GM23248 (cell line): ENCODE measurements at regions not wholly inside any gene's neighbourhood (a gene's known extent, or its start where the extent isn't known, plus 50 kb on each side); places are given as distances from the start of the nearest gene placed in this dataset.
A peak's percentile ranks its signal among the peaks of the same experiment; 100 is the strongest.

Source experiments
- DNase-seq: peaks from one replicate; pipeline ENCODE4 v3.0.0-alpha.2; 2015
- H2AFZ ChIP-seq: fragments of 200-600 bp; sonication (generic); 2 replicates; pipeline ENCODE4 v1.6.1; 2016; ENCODE audit warnings: antibody characterized with exemption
- H3F3A ChIP-seq: fragments of 200-600 bp; sonication (generic); 2 replicates; pipeline ENCODE4 v1.6.1; 2016; ENCODE audit warnings: mild to moderate bottlenecking, antibody characterized with exemption, mixed run types; ENCODE audit not compliant: insufficient read depth
- H3K27ac ChIP-seq: fragments of 200-600 bp; sonication (generic); 2 replicates; pipeline ENCODE4 v1.5.1; 2016; ENCODE audit warnings: mild to moderate bottlenecking
- H3K27me3 ChIP-seq: fragments of 200-600 bp; sonication (generic); replicated peaks from 2 replicates; pipeline ENCODE4 v1.6.1; 2016; ENCODE audit warnings: mild to moderate bottlenecking; ENCODE audit not compliant: insufficient read depth
- H3K36me3 ChIP-seq: fragments of 200-600 bp; sonication (generic); 2 replicates; pipeline ENCODE4 v1.6.1; 2016; ENCODE audit warnings: low read depth, mild to moderate bottlenecking
- H3K4me1 ChIP-seq: fragments of 200-600 bp; sonication (generic); 2 replicates; pipeline ENCODE4 v1.6.1; 2016; ENCODE audit warnings: mild to moderate bottlenecking; ENCODE audit not compliant: insufficient read depth
- H3K4me2 ChIP-seq: fragments of 200-600 bp; sonication (generic); one replicate; pipeline ENCODE4 v1.6.1; 2016; ENCODE audit warnings: mild to moderate bottlenecking; ENCODE audit not compliant: unreplicated experiment
- H3K4me3 ChIP-seq: fragments of 200-600 bp; sonication (generic); 2 replicates; pipeline ENCODE4 v1.5.1; 2016; ENCODE audit warnings: mild to moderate bottlenecking
- H3K79me2 ChIP-seq: fragments of 200-600 bp; sonication (generic); 2 replicates; pipeline ENCODE4 v1.6.1; 2016; ENCODE audit warnings: mild to moderate bottlenecking; ENCODE audit not compliant: insufficient read depth
- H3K9ac ChIP-seq: fragments of 200-600 bp; sonication (generic); 2 replicates; pipeline ENCODE4 v1.6.1; 2016; ENCODE audit warnings: mild to moderate bottlenecking
- H3K9me2 ChIP-seq: fragments of 200-600 bp; sonication (generic); 2 replicates; pipeline ENCODE4 v1.6.1; 2016; ENCODE audit warnings: mixed run types, mild to moderate bottlenecking, moderate library complexity; ENCODE audit not compliant: insufficient read depth
- H3K9me3 ChIP-seq: fragments of 200-600 bp; sonication (generic); one replicate; pipeline ENCODE4 v1.6.1; 2017; ENCODE audit warnings: low read depth
- H4K20me1 ChIP-seq: fragments of 200-600 bp; sonication (generic); 2 replicates; pipeline ENCODE4 v1.6.0; 2016; ENCODE audit not compliant: insufficient read depth
- EZH2 ChIP-seq: fragments of 200-600 bp; sonication (generic); IDR thresholded peaks from 2 replicates; pipeline ENCODE4 v1.6.1; 2018; ENCODE audit warnings: antibody characterized with exemption, mild to moderate bottlenecking; ENCODE audit not compliant: insufficient read depth, poor library complexity, severe bottlenecking
- EZH2phosphoT487 ChIP-seq: fragments of 200-600 bp; sonication (generic); IDR thresholded peaks from 2 replicates; pipeline ENCODE4 v1.6.1; 2018; ENCODE audit warnings: antibody characterized with exemption, moderate library complexity, mild to moderate bottlenecking, low read depth; ENCODE audit not compliant: insufficient read depth
- whole genome bisulfite sequencing, 2 experiments: methylation state at CpG; one replicate each; pipeline ENCODE4 v1.1.6; 2015 to 2017; ENCODE audit warnings: low lambda C conversion rate in 2 of 2, low coverage in 1 of 2; ENCODE audit errors: missing lambda C conversion rate in 2 of 2; 5-methylcytosine and 5-hydroxymethylcytosine counted together
- in situ Hi-C: fragments of 300-500 bp; cut with MboI; formaldehyde crosslinking; loops from 2 replicates; pipeline ENCODE4 v1.15.0; 2020

- H3K9ac ChIP-seq = no peak overlapping the region
- H3K4me2 ChIP-seq = no peak overlapping the region
- TF ChIP-seq EZH2phosphoT487 (no peak), EZH2 (no peak)
- H3K36me3 ChIP-seq = no peaks in the 10 kb centered on the region
- H3K27me3 ChIP-seq = peaks cover 20% of the 10 kb centered on the region
- H3K27ac ChIP-seq = no peak overlapping the region
- H3F3A ChIP-seq = no peaks in the 10 kb centered on the region
- 58 to 66% methylated on average over 4 of the region's 4 CpGs for WGBS, 2 experiments
- in situ Hi-C loops = no loop called here
- H3K4me3 ChIP-seq = no peak overlapping the region
- no peaks in the 10 kb centered on the region for H3K79me2 ChIP-seq
- H3K9me2 ChIP-seq = no peaks in the 10 kb centered on the region
- no peaks in the 10 kb centered on the region for H4K20me1 ChIP-seq
- no peak overlapping the region for H2AFZ ChIP-seq
- H3K9me3 ChIP-seq = no peaks in the 10 kb centered on the region
- DNase-seq = no peak
- H3K4me1 ChIP-seq = no peaks in the 10 kb centered on the region
Observed at GRCh38 chr22:22158207-22158816, 86.3 kb upstream of the VPREB1 start.

- Histone ChIP-seq H2AFZ (peak overlapping the region; percentile 85), H3K27me3 (peaks cover 20% of the 10 kb centered on the region), H3F3A (no peaks in the 10 kb centered on the region), H3K4me1 (no peaks in the 10 kb centered on the region), H3K9me3 (no peaks in the 10 kb centered on the region), H3K79me2 (no peaks in the 10 kb centered on the region), H3K9me2 (no peaks in the 10 kb centered on the region), H4K20me1 (no peaks in the 10 kb centered on the region), H3K4me3 (no peak overlapping the region), H3K9ac (no peak overlapping the region), H3K27ac (no peak overlapping the region), H3K36me3 (no peaks in the 10 kb centered on the region), H3K4me2 (no peak overlapping the region)
- WGBS, 2 experiments = 0 to 2% methylated on average over 2 of the region's 2 CpGs
- no peak for TF ChIP-seq EZH2
- TF ChIP-seq EZH2phosphoT487 = no peak
- DNase-seq = peak; percentile 5
- in situ Hi-C loops = no loop called here
Observed at GRCh38 chr22:22157348-22157725, 87.2 kb upstream of the VPREB1 start.

GRCh38 chr22:22156716-22157347 lies 87.8 kb upstream of the VPREB1 start:
- Histone ChIP-seq H3K9ac (no peak overlapping the region), H3K4me1 (no peaks in the 10 kb centered on the region), H3K4me3 (no peak overlapping the region), H3K9me2 (no peaks in the 10 kb centered on the region), H3K9me3 (no peaks in the 10 kb centered on the region), H3F3A (no peaks in the 10 kb centered on the region), H3K36me3 (no peaks in the 10 kb centered on the region), H3K27me3 (peaks cover 20% of the 10 kb centered on the region), H2AFZ (peak overlapping the region; percentile 85), H3K27ac (no peak overlapping the region), H3K79me2 (no peaks in the 10 kb centered on the region), H4K20me1 (no peaks in the 10 kb centered on the region), H3K4me2 (no peak overlapping the region)
- peak; percentile 72 for DNase-seq
- WGBS, 2 experiments = 29 to 37% methylated on average over 9 of the region's 9 CpGs
- in situ Hi-C loops = no loop called here
- no peak for TF ChIP-seq EZH2phosphoT487
- TF ChIP-seq EZH2 = no peak

- no peaks in the 10 kb centered on the region for H4K20me1 ChIP-seq
- no peaks in the 10 kb centered on the region for H3K36me3 ChIP-seq
- no peak overlapping the region for H3K9ac ChIP-seq
- H3F3A ChIP-seq = no peaks in the 10 kb centered on the region
- 0 to 4% methylated on average over 2 of the region's 2 CpGs for WGBS, 2 experiments
- H3K9me2 ChIP-seq = no peaks in the 10 kb centered on the region
- DNase-seq = no peak
- in situ Hi-C loops = no loop called here
- H3K4me3 ChIP-seq = no peak overlapping the region
- no peak overlapping the region for H3K27ac ChIP-seq
- no peaks in the 10 kb centered on the region for H3K79me2 ChIP-seq
- TF ChIP-seq EZH2phosphoT487 (no peak), EZH2 (no peak)
- no peak overlapping the region; the same call in 1 of the 2 replicates for H2AFZ ChIP-seq
- H3K27me3 ChIP-seq = peaks cover 24% of the 10 kb centered on the region
- no peaks in the 10 kb centered on the region for H3K4me1 ChIP-seq
- no peak overlapping the region for H3K4me2 ChIP-seq
- no peaks in the 10 kb centered on the region for H3K9me3 ChIP-seq
Observed at GRCh38 chr22:22156348-22156715, 88.3 kb upstream of the VPREB1 start.
